HEK293 (cell line): ENCODE measurements at regions not wholly inside any gene's neighbourhood (a gene's known extent, or its start where the extent isn't known, plus 50 kb on each side); places are given as distances from the start of the nearest gene placed in this dataset.

ENCODE experiments used
- CTCF ChIA-PET: fragments of 350-600 bp; formaldehyde crosslinking; extraction: SDS; loops from one replicate; lab custom pipeline; 2021; ENCODE audit warnings: antibody characterized with exemption; lab: Yijun Ruan, JAX
- POLR2A ChIA-PET: fragments of 300-600 bp; formaldehyde crosslinking; extraction: SDS; loops from one replicate; lab custom pipeline; 2020; ENCODE audit warnings: antibody characterized with exemption, inconsistent platforms; lab: Yijun Ruan, JAX
- H3K27ac ChIP-seq: fragments of 200-500 bp; sonication (Bioruptor generic); 2 replicates; pipeline ENCODE4 v1.5.1; 2014; ENCODE audit warnings: low read depth, low read length, control low read depth, inconsistent platforms; ENCODE audit errors: extremely low read depth
- H3K36me3 ChIP-seq, 2 experiments: fragments of 200-500 bp in 1 of 2; sonication (Bioruptor generic) in 1 of 2; 1 replicate in 1 of 2; 2 replicates in 1 of 2; pipeline ENCODE4 v1.5.1; 2014 to 2017; ENCODE audit warnings: inconsistent platforms in 2 of 2, low read length in 2 of 2; ENCODE audit not compliant: control insufficient read depth in 2 of 2, insufficient read depth in 1 of 2
- H3K4me1 ChIP-seq: fragments of 200-500 bp; sonication (Bioruptor generic); 2 replicates; pipeline ENCODE4 v1.5.1; 2014; ENCODE audit warnings: mild to moderate bottlenecking, low read length, inconsistent platforms; ENCODE audit not compliant: control insufficient read depth, insufficient read depth
- H3K4me3 ChIP-seq: 2 replicates; pipeline ENCODE4 v1.5.1; 2011; ENCODE audit warnings: low read depth, mild to moderate bottlenecking, control low read depth, low read length, moderate library complexity
- H3K9me3 ChIP-seq: fragments of 200-500 bp; sonication (Bioruptor generic); 2 replicates; pipeline ENCODE4 v1.5.1; 2014; ENCODE audit warnings: low read depth, low read length, inconsistent platforms; ENCODE audit not compliant: control insufficient read depth, insufficient read depth
- PATZ1 ChIP-seq: fragments of 450-650 bp; formaldehyde crosslinking; IDR thresholded peaks from 2 replicates; pipeline ENCODE4 v1.5.1; 2016; ENCODE audit warnings: missing biosample characterization, missing genetic modification characterization
- PRDM4 ChIP-seq: fragments of 450-650 bp; formaldehyde crosslinking; IDR thresholded peaks from 2 replicates; pipeline ENCODE4 v1.5.1; 2017; ENCODE audit warnings: missing biosample characterization, missing genetic modification characterization
- SCRT1 ChIP-seq: fragments of 450-650 bp; formaldehyde crosslinking; IDR thresholded peaks from 2 replicates; pipeline ENCODE4 v1.5.1; 2016; ENCODE audit warnings: missing biosample characterization, missing genetic modification characterization, borderline replicate concordance
- SP3 ChIP-seq: fragments of 450-650 bp; formaldehyde crosslinking; IDR thresholded peaks from 2 replicates; pipeline ENCODE4 v1.5.1; 2016; ENCODE audit warnings: missing biosample characterization, missing genetic modification characterization
- TSHZ1 ChIP-seq: fragments of 450-650 bp; formaldehyde crosslinking; IDR thresholded peaks from 2 replicates; pipeline ENCODE4 v1.5.1; 2016; ENCODE audit warnings: missing biosample characterization, missing genetic modification characterization, borderline replicate concordance
- ZBTB11 ChIP-seq: fragments of 450-650 bp; formaldehyde crosslinking; conservative IDR thresholded peaks from 2 replicates; pipeline ENCODE4 v1.5.1; 2016; ENCODE audit warnings: low read depth, missing biosample characterization, missing genetic modification characterization
- ZBTB48 ChIP-seq: fragments of 450-650 bp; formaldehyde crosslinking; IDR thresholded peaks from 2 replicates; pipeline ENCODE4 v1.5.1; 2016; ENCODE audit warnings: missing biosample characterization, missing genetic modification characterization
- ZBTB6 ChIP-seq: fragments of 450-650 bp; formaldehyde crosslinking; IDR thresholded peaks from 2 replicates; pipeline ENCODE4 v1.5.1; 2017; ENCODE audit warnings: missing biosample characterization, missing genetic modification characterization
- ZNF10 ChIP-seq: fragments of 450-650 bp; formaldehyde crosslinking; IDR thresholded peaks from 2 replicates; pipeline ENCODE4 v1.5.1; 2017; ENCODE audit warnings: missing biosample characterization, missing genetic modification characterization
- ZNF2 ChIP-seq: fragments of 450-650 bp; formaldehyde crosslinking; IDR thresholded peaks from 2 replicates; pipeline ENCODE4 v1.5.1; 2016; ENCODE audit warnings: missing biosample characterization, missing genetic modification characterization
- ZNF248 ChIP-seq: fragments of 450-650 bp; formaldehyde crosslinking; IDR thresholded peaks from 2 replicates; pipeline ENCODE4 v1.5.1; 2017; ENCODE audit warnings: missing biosample characterization, missing genetic modification characterization
- ZNF37A ChIP-seq: fragments of 450-650 bp; IDR thresholded peaks from 2 replicates; pipeline ENCODE4 v1.5.1; 2018; ENCODE audit warnings: missing biosample characterization, missing genetic modification characterization
- ZNF544 ChIP-seq: fragments of 450-650 bp; formaldehyde crosslinking; IDR thresholded peaks from 2 replicates; pipeline ENCODE4 v1.5.0; 2017; ENCODE audit warnings: missing biosample characterization, missing genetic modification characterization
- ZNF558 ChIP-seq: fragments of 450-650 bp; formaldehyde crosslinking; IDR thresholded peaks from 2 replicates; pipeline ENCODE4 v1.5.1; 2016; ENCODE audit warnings: missing biosample characterization, missing genetic modification characterization
- ZNF560 ChIP-seq: fragments of 450-650 bp; formaldehyde crosslinking; IDR thresholded peaks from 2 replicates; pipeline ENCODE4 v1.5.1; 2017; ENCODE audit warnings: missing biosample characterization, missing genetic modification characterization, borderline replicate concordance
- ZNF580 ChIP-seq: fragments of 450-650 bp; formaldehyde crosslinking; IDR thresholded peaks from 2 replicates; pipeline ENCODE4 v1.5.1; 2016; ENCODE audit warnings: missing biosample characterization, missing genetic modification characterization
- ZNF585B ChIP-seq: fragments of 450-650 bp; formaldehyde crosslinking; IDR thresholded peaks from 2 replicates; pipeline ENCODE4 v1.5.1; 2016; ENCODE audit warnings: missing biosample characterization, missing genetic modification characterization
- ZNF692 ChIP-seq: fragments of 450-650 bp; formaldehyde crosslinking; IDR thresholded peaks from 2 replicates; pipeline ENCODE4 v1.5.1; 2016; ENCODE audit warnings: missing biosample characterization, missing genetic modification characterization
- ZNF76 ChIP-seq: fragments of 450-650 bp; formaldehyde crosslinking; IDR thresholded peaks from 2 replicates; pipeline ENCODE4; 2016; ENCODE audit warnings: low read depth, missing biosample characterization, missing genetic modification characterization, borderline replicate concordance
- ZNF785 ChIP-seq: fragments of 450-650 bp; formaldehyde crosslinking; IDR thresholded peaks from 2 replicates; pipeline ENCODE4 v1.5.1; 2016; ENCODE audit warnings: missing biosample characterization, missing genetic modification characterization

GRCh38 chr21:17089091-17089491 is 423.8 kb upstream of the CXADR start (continued):
- TF ChIP-seq TSHZ1 (tag by site-specific recombination) (peak; percentile 58; the same call in 1 of the 2 replicates), ZNF692 (0 out of 2 replicates have a peak, but pooled peaks have one; percentile 45), ZNF37A (tag by site-specific recombination) (no peak), PRDM4 (peak; percentile 58; the same call in 1 of the 2 replicates), ZNF580 (tag by site-specific recombination) (no peak), ZBTB6 (tag by site-specific recombination) (no peak)

- H3K9me3 ChIP-seq = peaks cover under 1% of the 10 kb centered on the region; the same call in 1 of the 2 replicates
- no peak overlapping the region for H3K4me3 ChIP-seq
- no peak overlapping the region for H3K27ac ChIP-seq
- POLR2A ChIA-PET = no interaction called here
- TF ChIP-seq ZNF248 (tag by site-specific recombination) (no peak), ZBTB48 (tag by site-specific recombination) (no peak), ZNF560 (tag by site-specific recombination) (no peak), ZNF585B (no peak), ZNF544 (tag by site-specific recombination) (no peak), ZNF2 (tag by site-specific recombination) (no peak), ZNF76 (tag by site-specific recombination) (no peak), ZNF10 (no peak), SP3 (tag by site-specific recombination) (no peak), PATZ1 (tag by site-specific recombination) (no peak), ZNF785 (tag by site-specific recombination) (no peak), SCRT1 (tag by site-specific recombination) (no peak), ZNF558 (no peak), ZBTB11 (tag by site-specific recombination) (no peak)
- TF ChIP-seq, all 188 proteins: peak for 0
- CTCF ChIA-PET = no interaction called here
- Histone ChIP-seq H3K36me3 (no peaks in the 10 kb centered on the region), H3K4me1 (no peaks in the 10 kb centered on the region)
These were observed 411.1 kb upstream of the CXADR start for GRCh38 chr21:17101696-17102095.
